Erythroblast (primary cell): ENCODE measurements at regions not wholly inside any gene's neighbourhood (a gene's known extent, or its start where the extent isn't known, plus 50 kb on each side); places are given as distances from the start of the nearest gene placed in this dataset.

ENCODE experiments used
- GATA1 ChIP-seq: IDR thresholded peaks from 2 replicates; pipeline ENCODE4 v1.6.1; 2011; ENCODE audit warnings: low read depth, mild to moderate bottlenecking, control low read depth, low read length, moderate library complexity
- POLR2A ChIP-seq: IDR thresholded peaks from 2 replicates; pipeline ENCODE4 v1.6.1; 2011; ENCODE audit warnings: mild to moderate bottlenecking, low read length

GRCh38 chr19:28915737-28916460 lies 297.1 kb downstream of the UQCRFS1 start:
- TF ChIP-seq POLR2A (no peak), GATA1 (no peak)
